GM12865 (cell line): ENCODE measurements at regions not wholly inside any gene's neighbourhood (a gene's known extent, or its start where the extent isn't known, plus 50 kb on each side); places are given as distances from the start of the nearest gene placed in this dataset.
"Not testable (repeated sequence)": the region's sequence is repeated elsewhere in the genome, so short reads cannot be mapped to it uniquely, and the experiment has no call there.

Source experiments
- DNase-seq: peaks from one replicate; pipeline ENCODE4 v3.0.0; 2010; ENCODE audit warnings: low read depth
- H3K4me3 ChIP-seq: 2 replicates; pipeline ENCODE4 v1.5.1; 2011; ENCODE audit warnings: mild to moderate bottlenecking, low read depth, low read length, control low read depth

GRCh38 chr2:111411867-111412681 lies 291.4 kb downstream of the BCL2L11 start:
- H3K4me3 ChIP-seq, DNase-seq: not testable (repeated sequence)

GRCh38 chr2:111412841-111413650 lies 292.3 kb downstream of the BCL2L11 start:
- not testable (repeated sequence) for DNase-seq, H3K4me3 ChIP-seq

GRCh38 chr2:111413950-111414349 lies 293.2 kb downstream of the BCL2L11 start:
- DNase-seq, result not testable (repeated sequence)

GRCh38 chr2:111415765-111416743 lies 295.3 kb downstream of the BCL2L11 start:
- DNase-seq, H3K4me3 ChIP-seq: not testable (repeated sequence)

More at GRCh38 chr2:111413950-111414349, 293.2 kb downstream of the BCL2L11 start:
- H3K4me3 ChIP-seq, result not testable (repeated sequence)

- DNase-seq, H3K4me3 ChIP-seq: not testable (repeated sequence)
These were observed 296.3 kb downstream of the BCL2L11 start for GRCh38 chr2:111417026-111417425.

- DNase-seq, H3K4me3 ChIP-seq: not testable (repeated sequence)
These were observed 297.6 kb downstream of the BCL2L11 start for GRCh38 chr2:111418091-111418875.

GRCh38 chr2:111420074-111420473 lies 299.4 kb downstream of the BCL2L11 start:
- not testable (repeated sequence) for H3K4me3 ChIP-seq, DNase-seq

- DNase-seq, H3K4me3 ChIP-seq: not testable (repeated sequence)
These were observed 300.1 kb downstream of the BCL2L11 start for GRCh38 chr2:111420835-111421234.

- DNase-seq, H3K4me3 ChIP-seq: not testable (repeated sequence)
These were observed 301.2 kb downstream of the BCL2L11 start for GRCh38 chr2:111421949-111422348.

- not testable (repeated sequence) for DNase-seq, H3K4me3 ChIP-seq
These were observed 301.8 kb downstream of the BCL2L11 start for GRCh38 chr2:111422562-111422961.

GRCh38 chr2:111423184-111423583 lies 302.5 kb downstream of the BCL2L11 start:
- H3K4me3 ChIP-seq, DNase-seq: not testable (repeated sequence)

- not testable (repeated sequence) for H3K4me3 ChIP-seq, DNase-seq
These were observed 303.5 kb downstream of the BCL2L11 start for GRCh38 chr2:111424176-111424575.

- DNase-seq, result not testable (repeated sequence)
These were observed 304.2 kb downstream of the BCL2L11 start for GRCh38 chr2:111424851-111425309.

GRCh38 chr2:111425789-111426201 lies 305.1 kb downstream of the BCL2L11 start:
- not testable (repeated sequence) for H3K4me3 ChIP-seq
- DNase-seq, result peak; percentile 25

More at GRCh38 chr2:111424851-111425309, 304.2 kb downstream of the BCL2L11 start:
- H3K4me3 ChIP-seq, result not testable (repeated sequence)

- H3K4me3 ChIP-seq, DNase-seq: not testable (repeated sequence)
These were observed 306.6 kb downstream of the BCL2L11 start for GRCh38 chr2:111427346-111427745.

GRCh38 chr2:111428915-111429314 lies 308.2 kb downstream of the BCL2L11 start:
- DNase-seq, H3K4me3 ChIP-seq: not testable (repeated sequence)

GRCh38 chr2:111429353-111429752 lies 308.6 kb downstream of the BCL2L11 start:
- not testable (repeated sequence) for H3K4me3 ChIP-seq
- DNase-seq, result peak; percentile 21
